Activated naive CD4-positive, alpha-beta T cell (primary cell): ENCODE measurements at regions not wholly inside any gene's neighbourhood (a gene's known extent, or its start where the extent isn't known, plus 50 kb on each side); places are given as distances from the start of the nearest gene placed in this dataset.

Source experiments
- DNase-seq, 4 experiments: peaks; one replicate each; lab custom pipeline; 2025; lab: John Stamatoyannopoulos, UW

GRCh38 chr17:79218175-79218824 is 143.7 kb downstream of the ENGASE start:
- DNase-seq = no peak

- DNase-seq = no peak
Observed at GRCh38 chr17:79217473-79218135, 143.0 kb downstream of the ENGASE start.

- DNase-seq = no peak
Observed at GRCh38 chr17:79216826-79217225, 142.2 kb downstream of the ENGASE start.

DNA sequence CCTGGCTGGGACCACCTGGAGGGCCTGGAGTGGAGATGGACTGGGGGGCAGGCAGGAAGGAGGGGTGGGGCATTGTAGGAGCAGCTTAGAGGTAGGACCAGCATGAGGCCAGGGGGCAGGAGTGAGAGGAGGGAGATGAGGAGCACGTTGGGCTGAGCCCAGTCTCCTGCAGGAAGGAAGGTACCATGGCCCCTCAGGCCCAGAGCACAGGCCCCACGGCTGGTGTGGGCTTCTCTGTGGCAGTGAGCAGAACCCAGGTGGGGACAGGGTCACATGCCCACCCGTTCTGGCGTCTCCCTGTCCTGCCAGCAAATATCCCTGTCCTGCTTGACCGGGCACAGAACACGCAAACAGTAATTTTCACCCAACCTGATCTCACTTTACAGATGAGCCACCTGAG is 141.8 kb downstream of the ENGASE start:
- DNase-seq = no peak

GRCh38 chr17:79215631-79216030 is 141.0 kb downstream of the ENGASE start:
- DNase-seq = no peak

DNA sequence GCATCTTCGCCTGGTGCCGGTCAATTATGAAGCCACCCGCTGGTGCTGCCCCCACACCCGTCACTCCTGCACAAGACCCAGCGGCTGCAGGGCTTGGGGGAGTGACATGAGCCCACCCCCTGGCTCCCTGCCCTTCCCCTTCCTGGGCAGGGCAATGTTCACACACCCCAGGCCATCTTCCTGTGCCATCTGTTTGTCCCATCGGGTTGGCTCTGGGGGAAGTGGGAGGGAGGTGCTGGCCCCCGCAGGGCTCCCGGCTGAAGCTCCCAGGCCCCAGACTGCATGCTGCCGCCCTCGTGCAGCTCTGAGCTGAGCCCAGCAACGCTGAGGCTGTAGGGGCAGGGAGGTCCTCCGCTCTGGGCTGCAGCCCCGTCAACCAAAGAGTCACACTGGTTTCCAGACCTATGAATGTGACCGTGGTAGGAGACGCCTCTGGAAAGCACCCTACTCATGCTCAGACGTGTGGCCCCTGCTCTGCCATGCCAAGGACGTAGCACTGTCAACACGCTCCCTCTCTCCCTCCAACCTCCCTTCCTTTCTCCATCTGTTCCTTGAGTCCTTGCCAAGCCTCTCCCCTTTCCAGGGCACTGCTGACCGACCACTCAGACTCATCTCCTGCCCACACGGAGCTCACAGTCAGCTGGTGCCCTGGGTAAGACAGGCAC is 140.4 kb downstream of the ENGASE start:
- no peak for DNase-seq

- no peak for DNase-seq
Observed at GRCh38 chr17:79214459-79214858, 139.8 kb downstream of the ENGASE start.

DNA sequence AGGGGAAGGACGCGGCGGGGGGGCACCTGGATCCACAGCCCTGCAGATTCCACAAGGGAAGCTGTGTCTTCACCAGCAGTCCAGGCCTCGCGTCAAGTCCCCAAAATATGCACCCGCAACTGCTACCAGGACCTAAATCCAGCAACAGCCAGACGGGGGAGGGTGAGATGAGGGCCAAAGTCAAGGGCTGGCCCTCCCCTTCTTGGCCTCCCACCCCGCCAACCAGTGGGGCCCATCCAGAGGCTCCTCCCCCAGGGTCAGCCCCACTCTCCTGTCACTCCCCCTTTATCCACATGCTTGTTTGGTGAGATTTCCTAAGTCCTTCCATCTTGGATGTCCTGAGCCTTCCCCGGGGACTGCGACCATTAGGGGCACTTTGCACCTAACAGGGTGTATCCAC is 138.7 kb downstream of the ENGASE start:
- no peak for DNase-seq

DNA sequence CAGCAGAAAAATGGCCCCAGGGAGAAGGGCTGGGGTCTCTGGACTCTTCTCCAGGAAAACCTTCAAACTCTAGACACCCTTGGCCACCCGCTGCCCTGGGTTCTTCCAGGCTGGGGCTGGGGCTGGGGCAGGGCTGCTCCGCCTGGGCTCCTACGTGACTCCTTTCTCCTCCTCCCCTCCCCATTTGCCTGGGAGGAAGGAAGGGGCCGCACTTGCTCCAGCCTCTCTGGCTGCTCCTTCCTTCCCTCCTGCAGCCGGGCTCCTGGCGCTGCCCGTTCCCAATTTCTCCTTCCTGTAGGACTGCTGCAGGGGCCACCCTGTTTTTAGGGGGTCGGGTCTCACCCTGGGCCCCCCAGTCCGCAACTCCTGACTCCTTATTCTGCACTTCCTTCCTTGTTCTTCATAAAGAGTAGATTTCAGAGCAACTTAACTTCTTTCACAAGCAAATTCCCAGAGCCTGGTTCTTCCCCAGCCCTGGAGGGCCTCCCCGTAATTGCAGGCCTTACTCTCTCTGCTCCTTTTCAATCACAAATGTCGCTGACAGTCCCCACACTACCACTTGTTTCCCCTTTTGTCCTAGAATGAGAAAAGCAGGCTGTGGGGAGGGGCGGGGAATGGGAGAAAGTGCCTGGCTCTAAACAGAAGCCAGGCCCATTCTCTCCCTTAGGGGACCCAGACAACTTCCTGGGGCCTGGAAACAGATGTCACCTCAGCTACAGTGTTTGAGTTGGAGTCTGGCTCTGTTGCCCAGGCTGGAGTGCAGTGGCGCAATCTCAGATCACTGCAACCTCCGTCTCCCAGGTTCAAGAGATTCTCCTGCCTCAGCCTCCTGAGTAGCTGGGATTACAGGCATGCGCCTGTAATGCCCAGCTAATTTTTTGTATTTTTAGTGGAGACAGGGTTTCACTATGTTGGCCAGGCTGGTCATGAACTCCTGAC is 137.8 kb downstream of the ENGASE start:
- no peak for DNase-seq

DNA sequence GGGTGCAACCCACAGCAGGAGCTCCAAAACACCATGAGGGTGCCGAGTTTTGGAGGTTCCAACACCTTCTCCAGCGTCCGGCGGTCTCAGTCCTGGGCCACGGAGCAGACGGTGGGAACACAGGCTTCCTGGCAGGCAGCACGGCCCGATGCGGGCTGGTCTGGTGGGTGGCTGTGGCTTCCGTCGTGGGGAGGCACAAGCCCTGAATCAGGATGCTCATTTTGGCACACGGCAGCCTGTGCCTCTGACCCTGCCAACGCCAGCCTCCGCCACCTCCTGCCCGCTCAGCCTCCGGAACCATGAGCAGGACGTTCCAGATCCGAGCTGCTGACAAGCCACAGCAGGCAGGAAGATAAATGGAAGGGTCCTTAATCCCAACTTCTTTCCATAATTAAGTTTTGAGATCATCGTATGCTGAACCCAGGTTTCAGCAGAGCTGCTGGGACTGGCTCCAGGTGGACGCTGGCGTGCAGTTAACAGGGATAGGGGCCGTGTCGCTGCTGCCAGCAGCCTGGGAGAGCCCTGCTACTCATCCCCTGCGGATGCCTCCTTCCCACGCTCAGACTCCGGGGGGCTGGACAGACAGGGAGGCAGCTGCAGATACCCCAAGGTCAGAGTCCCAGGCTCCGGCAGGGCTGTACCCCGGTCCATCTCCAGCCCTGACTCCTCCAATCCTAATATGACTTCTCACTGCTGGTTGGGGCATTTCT is 136.6 kb downstream of the ENGASE start:
- no peak for DNase-seq

DNA sequence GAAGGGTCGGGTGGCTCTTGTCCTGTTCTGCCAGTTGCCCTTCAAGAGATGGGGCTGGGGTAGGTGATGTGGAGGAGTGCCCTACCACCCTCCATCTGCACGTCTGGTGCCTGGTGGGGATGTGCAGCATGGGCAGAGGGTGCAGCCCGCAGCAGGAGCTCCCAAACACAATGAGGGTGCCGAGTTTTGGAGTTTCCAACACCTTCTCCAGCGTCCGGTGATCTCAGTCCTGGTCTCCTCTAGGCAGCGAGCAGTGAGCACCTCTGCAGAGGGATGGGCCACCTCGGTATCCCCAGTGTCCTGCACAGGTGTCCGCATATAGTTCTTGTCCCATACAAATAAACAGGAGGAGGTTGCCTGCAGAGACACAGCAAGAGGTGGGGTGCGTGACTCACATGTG is 136.0 kb downstream of the ENGASE start:
- DNase-seq = no peak

GRCh38 chr17:79207960-79208359 is 133.3 kb downstream of the ENGASE start:
- no peak for DNase-seq

- no peak for DNase-seq
Observed at GRCh38 chr17:79205688-79206205, 131.1 kb downstream of the ENGASE start.

- no peak for DNase-seq
Observed at GRCh38 chr17:79204261-79204660, 129.6 kb downstream of the ENGASE start.

GRCh38 chr17:79203657-79204056 is 129.0 kb downstream of the ENGASE start:
- no peak for DNase-seq

DNA sequence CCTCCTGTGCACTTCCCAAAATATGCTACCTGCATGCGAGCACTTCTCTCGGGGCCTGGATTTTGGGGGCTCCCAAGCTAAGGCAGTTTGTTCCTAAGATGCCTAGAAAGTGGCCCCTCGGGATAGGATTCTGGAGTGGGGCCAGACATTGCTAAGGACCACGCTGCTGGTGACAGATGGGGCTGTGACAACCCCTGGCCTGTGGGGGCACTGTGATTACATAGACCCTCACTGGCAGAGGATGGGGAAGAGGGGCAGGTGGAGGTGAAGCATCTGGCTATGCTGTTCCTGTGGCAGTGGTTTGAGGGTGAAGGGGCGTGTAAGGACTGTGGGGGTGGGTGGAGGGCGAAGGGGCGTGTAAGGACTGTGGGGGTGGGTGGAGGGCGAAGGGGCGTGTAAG is 128.4 kb downstream of the ENGASE start:
- DNase-seq = no peak

GRCh38 chr17:79202480-79202879 is 127.9 kb downstream of the ENGASE start:
- no peak for DNase-seq

DNA sequence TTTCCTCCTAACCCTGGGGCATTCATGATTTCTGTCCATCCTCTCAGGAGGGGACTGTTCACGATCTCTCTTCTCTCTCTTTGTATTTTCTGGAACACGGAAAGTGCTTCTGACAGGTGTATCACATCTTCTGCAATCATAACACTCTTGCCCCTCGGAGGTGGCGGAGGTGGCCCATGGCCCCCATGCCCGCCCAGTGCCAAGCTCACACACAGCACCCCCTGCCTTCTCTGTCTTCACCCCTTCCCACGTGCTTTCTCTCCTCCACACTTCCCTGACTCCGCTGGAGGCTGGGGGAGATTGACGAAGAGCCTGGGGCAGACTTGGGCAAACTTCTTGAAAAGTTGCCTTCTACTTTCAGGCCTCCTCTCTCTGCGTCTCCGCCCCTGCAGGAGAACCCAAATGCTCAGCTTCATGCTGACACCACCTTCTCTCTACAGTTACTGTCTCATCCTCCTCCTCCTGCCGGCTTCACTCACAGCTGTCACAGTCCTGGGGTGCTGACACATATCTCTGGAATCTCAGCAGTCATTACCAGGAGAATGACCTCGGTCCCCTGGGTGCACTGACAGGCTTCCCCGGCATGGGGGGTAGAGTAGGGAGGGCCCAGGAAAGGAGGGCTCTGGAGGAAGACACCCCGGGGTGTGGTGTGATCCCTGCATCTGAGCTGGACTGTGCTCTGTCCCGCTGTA is 127.1 kb downstream of the ENGASE start:
- no peak for DNase-seq

DNA sequence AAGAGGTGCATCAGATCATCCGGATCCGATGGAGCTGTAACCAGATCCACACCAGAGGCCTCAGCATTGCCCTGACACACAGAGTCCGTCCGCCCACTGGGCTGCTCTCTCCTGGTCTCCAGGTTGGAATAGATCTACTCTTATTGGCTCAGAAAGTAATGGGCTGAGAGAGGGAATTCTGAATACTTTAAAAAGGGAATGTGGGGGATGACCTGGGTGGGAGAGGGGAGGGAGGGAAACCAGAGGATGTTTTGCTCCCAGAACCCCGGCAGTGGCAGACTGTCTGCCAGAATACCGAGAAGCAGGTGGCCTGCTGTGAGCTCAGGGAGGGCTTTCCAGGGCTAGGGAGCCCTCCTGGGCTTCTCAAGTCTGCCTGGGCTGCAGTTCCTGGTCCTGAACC is 126.5 kb downstream of the ENGASE start:
- no peak for DNase-seq

- no peak for DNase-seq
Observed at GRCh38 chr17:79196913-79197312, 122.3 kb downstream of the ENGASE start.
